GM06990 (cell line): ENCODE measurements at regions not wholly inside any gene's neighbourhood (a gene's known extent, or its start where the extent isn't known, plus 50 kb on each side); places are given as distances from the start of the nearest gene placed in this dataset.

Source experiments
- DNase-seq: peaks from one replicate; pipeline ENCODE4 v3.0.0-alpha.2; 2011; ENCODE audit not compliant: insufficient read length; ENCODE audit errors: extremely low read depth
- H3K27me3 ChIP-seq: replicated peaks from 2 replicates; pipeline ENCODE4 v1.6.0; 2011; ENCODE audit warnings: low read length; ENCODE audit not compliant: control insufficient read depth, insufficient read depth
- H3K36me3 ChIP-seq: 2 replicates; pipeline ENCODE4 v1.5.1; 2011; ENCODE audit warnings: low read length; ENCODE audit not compliant: control insufficient read depth, insufficient read depth
- H3K4me3 ChIP-seq: replicated peaks from 2 replicates; pipeline ENCODE4 v1.5.1; 2011; ENCODE audit warnings: low read depth, mild to moderate bottlenecking, control low read depth, low read length
- CTCF ChIP-seq: IDR thresholded peaks from 2 replicates; pipeline ENCODE4 v1.5.1; 2011; ENCODE audit warnings: low read length, control low read depth, mild to moderate bottlenecking, inconsistent platforms; ENCODE audit not compliant: insufficient read depth, poor library complexity, severe bottlenecking

DNA sequence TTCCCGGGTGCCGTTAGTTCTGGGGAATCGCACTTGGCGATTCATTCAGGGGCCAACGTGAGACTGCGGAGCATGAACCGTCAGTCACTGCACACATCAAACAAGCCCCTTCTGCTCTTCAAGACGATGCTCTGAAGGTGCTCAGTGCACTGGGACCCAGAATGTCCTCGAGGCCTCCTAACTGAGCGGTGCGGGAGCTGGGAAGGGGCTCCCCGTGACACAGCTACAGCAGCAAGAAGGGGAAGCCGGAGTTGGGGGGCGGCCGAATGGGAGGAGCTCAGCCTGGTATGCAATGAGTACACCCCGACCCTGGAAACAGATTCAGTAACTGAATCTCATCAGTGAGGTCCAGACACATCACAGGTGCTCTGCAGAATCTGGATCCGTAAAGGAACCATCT, 150.8 kb downstream of the SHANK2 start:
- H3K27me3 ChIP-seq: no peaks in the 10 kb centered on the region
- H3K36me3 ChIP-seq: no peaks in the 10 kb centered on the region
- TF ChIP-seq CTCF: no peak
- DNase-seq: no peak
- no peak overlapping the region for H3K4me3 ChIP-seq

GRCh38 chr11:71101046-71101445, 151.3 kb downstream of the SHANK2 start:
- Histone ChIP-seq H3K36me3 (no peaks in the 10 kb centered on the region), H3K27me3 (no peaks in the 10 kb centered on the region), H3K4me3 (no peak overlapping the region)
- no peak for TF ChIP-seq CTCF
- DNase-seq: no peak

DNA sequence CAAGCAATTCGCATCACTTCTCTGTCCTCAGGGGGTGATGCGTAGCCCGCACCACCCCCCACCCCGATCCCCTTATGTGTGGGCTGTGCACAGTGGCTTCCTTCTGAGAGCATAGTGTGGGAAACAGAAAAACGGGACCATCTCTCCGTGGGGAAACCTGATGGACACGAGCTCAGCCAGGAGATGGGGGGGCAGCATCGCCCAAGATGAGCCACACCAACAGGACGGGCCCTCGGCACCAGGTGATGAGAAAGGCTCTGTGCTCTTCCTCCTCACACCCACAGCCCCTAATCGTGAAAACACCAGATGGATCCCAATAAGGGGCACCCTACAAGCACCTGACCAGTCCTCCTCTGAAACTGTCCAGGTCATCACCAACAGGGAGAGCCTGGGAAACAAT, 153.6 kb downstream of the SHANK2 start:
- Histone ChIP-seq H3K27me3 (no peaks in the 10 kb centered on the region), H3K36me3 (no peaks in the 10 kb centered on the region), H3K4me3 (no peak overlapping the region)
- no peak for TF ChIP-seq CTCF
- DNase-seq: no peak

DNA sequence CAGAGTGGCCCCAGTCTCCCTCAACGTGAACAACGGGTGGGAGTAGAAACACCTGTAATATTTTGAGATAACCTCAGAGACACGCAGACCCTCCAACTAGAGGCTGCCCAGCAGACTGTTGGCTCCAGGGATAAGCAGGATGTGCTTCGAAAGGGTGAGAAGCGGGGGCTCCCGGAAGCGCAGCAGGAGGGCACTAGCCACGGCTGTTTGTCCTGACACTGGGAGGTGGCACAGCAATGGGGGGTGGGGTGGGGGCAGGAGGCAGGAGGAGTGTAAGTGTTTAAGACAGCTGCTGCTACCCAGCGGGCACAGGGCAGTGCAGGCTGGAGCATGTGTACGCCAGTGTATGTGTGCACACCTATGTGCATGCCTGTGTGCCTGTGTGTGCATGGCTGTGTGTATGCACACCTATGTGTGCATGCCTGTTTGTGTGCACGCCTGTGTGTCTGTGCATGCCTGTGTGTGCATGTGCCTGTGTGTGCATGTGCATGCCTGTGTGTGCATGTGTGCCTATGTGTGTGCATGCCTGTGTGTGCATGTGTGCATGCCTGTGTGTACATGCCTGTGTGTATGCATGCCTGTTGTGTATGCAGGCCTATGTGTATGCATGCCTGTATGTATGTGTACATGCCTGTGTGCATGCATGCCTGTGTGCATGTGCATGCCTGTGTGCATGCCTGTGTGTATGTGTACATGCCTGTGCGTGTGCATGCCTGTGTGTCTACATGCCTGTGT, 154.7 kb downstream of the SHANK2 start:
- DNase-seq: no peak
- H3K4me3 ChIP-seq: no peak overlapping the region
- H3K36me3 ChIP-seq: no peaks in the 10 kb centered on the region
- H3K27me3 ChIP-seq: no peaks in the 10 kb centered on the region
- no peak for TF ChIP-seq CTCF

GRCh38 chr11:71096751-71097388, 155.5 kb downstream of the SHANK2 start:
- Histone ChIP-seq H3K36me3 (no peaks in the 10 kb centered on the region), H3K4me3 (no peak overlapping the region), H3K27me3 (no peaks in the 10 kb centered on the region)
- no peak for TF ChIP-seq CTCF
- no peak for DNase-seq

GRCh38 chr11:71095294-71095850, 157.0 kb downstream of the SHANK2 start:
- H3K4me3 ChIP-seq: no peak overlapping the region
- no peaks in the 10 kb centered on the region; the same call in 1 of the 2 replicates for H3K27me3 ChIP-seq
- no peaks in the 10 kb centered on the region for H3K36me3 ChIP-seq
- DNase-seq: no peak
- no peak for TF ChIP-seq CTCF
